HepG2 (cell line): ENCODE measurements at regions not wholly inside any gene's neighbourhood (a gene's known extent, or its start where the extent isn't known, plus 50 kb on each side); places are given as distances from the start of the nearest gene placed in this dataset.
"Not testable (repeated sequence)": the region's sequence is repeated elsewhere in the genome, so short reads cannot be mapped to it uniquely, and the experiment has no call there.

ENCODE experiments used
- ATAC-seq: fragments of 200-7000 bp; cut with Tn5 transposase; 3 replicates; pipeline ENCODE4 v1.9.1; 2020; ENCODE audit warnings: mild to moderate bottlenecking, moderate library complexity
- BruUV-seq: library from RNA; stranded (reverse); fragments of 400-500 nt; replicated peaks from 2 replicates; lab custom pipeline; 2021; lab: Mats Ljungman, UMichigan
- CTCF ChIA-PET: fragments of 300-600 bp; formaldehyde crosslinking; extraction: SDS; loops from one replicate; lab custom pipeline; 2021; ENCODE audit warnings: low total read pairs, inconsistent platforms, low intra/inter-chr PET ratio; lab: Yijun Ruan, JAX
- POLR2A ChIA-PET: fragments of 350-600 bp; sonication (Branson Sonifier 250); formaldehyde crosslinking; loops from one replicate; lab custom pipeline; 2020; ENCODE audit warnings: antibody characterized with exemption, inconsistent platforms; lab: Yijun Ruan, JAX
- DNase-seq: peaks from one replicate; pipeline ENCODE4 v3.0.0-alpha.2; 2015; ENCODE audit warnings: low spot score
- FAIRE-seq: peaks from 3 replicates; lab custom pipeline; 2011; peaks lifted over from hg19 to GRCh38; lab: Jason Lieb, UNC
- H2AFZ ChIP-seq: one replicate; pipeline ENCODE4 v1.6.1; 2011; ENCODE audit warnings: low read length, inconsistent platforms
- H3K27ac ChIP-seq: fragments of 300-600 bp; 3 replicates; pipeline ENCODE4 v1.8.0; 2011; ENCODE audit warnings: mixed run types, mild to moderate bottlenecking, mixed read lengths, low read length, inconsistent platforms; ENCODE audit not compliant: insufficient read depth; ENCODE audit errors: extremely low read length
- H3K27me3 ChIP-seq, 2 experiments: fragments of 200-600 bp in 1 of 2; 2 replicates in 1 of 2; 3 replicates in 1 of 2; pipeline versions ENCODE4 v1.6.0 to v1.8.0; 2011; ENCODE audit warnings: low read length in 2 of 2, mild to moderate bottlenecking in 2 of 2, moderate library complexity in 2 of 2, inconsistent platforms in 1 of 2; ENCODE audit not compliant: insufficient read depth in 2 of 2, control insufficient read depth in 1 of 2
- H3K36me3 ChIP-seq, 2 experiments: fragments of 200-600 bp in 1 of 2; replicated peaks in 1 of 2; 2 replicates in 1 of 2; 3 replicates in 1 of 2; pipeline versions ENCODE4 v1.5.1 to v1.8.0; 2011; ENCODE audit warnings: low read length in 2 of 2, inconsistent platforms in 1 of 2; ENCODE audit not compliant: insufficient read depth in 2 of 2, control insufficient read depth in 1 of 2
- H3K4me1 ChIP-seq: 2 replicates; pipeline ENCODE4 v1.5.1; 2012; ENCODE audit warnings: low read length, inconsistent platforms; ENCODE audit not compliant: insufficient read depth
- H3K4me2 ChIP-seq: 2 replicates; pipeline ENCODE4 v1.6.0; 2011; ENCODE audit warnings: low read depth, low read length, inconsistent platforms
- H3K4me3 ChIP-seq, 3 experiments: fragments of 200-600 bp in 1 of 3; sonication (generic), shearing (Covaris generic) in 1 of 3; replicated peaks in 1 of 3; 2 replicates each; pipeline ENCODE4 v1.5.1; 2011 to 2016; ENCODE audit warnings: low read length in 3 of 3, inconsistent platforms in 2 of 3, low read depth in 2 of 3, mild to moderate bottlenecking in 2 of 3, control low read depth in 1 of 3, mixed read lengths in 1 of 3; ENCODE audit not compliant: insufficient read depth in 1 of 3
- H3K79me2 ChIP-seq: one replicate; pipeline ENCODE4 v1.6.1; 2011; ENCODE audit warnings: low read length, inconsistent platforms; ENCODE audit not compliant: insufficient read depth
- H3K9ac ChIP-seq: 2 replicates; pipeline ENCODE4 v1.6.0; 2011; ENCODE audit warnings: mild to moderate bottlenecking, low read depth, low read length, inconsistent platforms; ENCODE audit not compliant: insufficient read depth
- H3K9me3 ChIP-seq: 2 replicates; pipeline ENCODE4 v1.5.1; 2012; ENCODE audit warnings: mild to moderate bottlenecking, low read length
- H4K20me1 ChIP-seq: 2 replicates; pipeline ENCODE4 v1.6.0; 2011; ENCODE audit warnings: inconsistent platforms, mild to moderate bottlenecking, low read length, moderate library complexity; ENCODE audit not compliant: insufficient read depth
- HIVEP1 ChIP-seq: sonication (generic); formaldehyde crosslinking; IDR thresholded peaks from 2 replicates; pipeline ENCODE4 v1.4.0; 2020; ENCODE audit warnings: mild to moderate bottlenecking, missing genetic modification reagents
- HOXA3 ChIP-seq: sonication (generic); formaldehyde crosslinking; IDR thresholded peaks from 2 replicates; pipeline ENCODE4 v1.5.0; 2020; ENCODE audit warnings: missing genetic modification reagents
- IRX3 ChIP-seq: sonication (generic); formaldehyde crosslinking; IDR thresholded peaks from 2 replicates; pipeline ENCODE4 v1.8.1; 2023; ENCODE audit warnings: mild to moderate bottlenecking, low read depth, missing genetic modification reagents, borderline replicate concordance
- MAFG ChIP-seq: sonication (generic); formaldehyde crosslinking; IDR thresholded peaks from 2 replicates; pipeline ENCODE4 v1.5.1; 2020; ENCODE audit warnings: mild to moderate bottlenecking, missing genetic modification reagents
- MIER2 ChIP-seq: IDR thresholded peaks from 2 replicates; pipeline ENCODE4 v1.6.1; 2016; ENCODE audit warnings: missing biosample characterization, missing genetic modification reagents
- NAIF1 ChIP-seq: sonication (generic); formaldehyde crosslinking; IDR thresholded peaks from 2 replicates; pipeline ENCODE4 v1.5.0; 2020; ENCODE audit warnings: mild to moderate bottlenecking, missing genetic modification reagents, borderline replicate concordance
- NFE2L1 ChIP-seq: sonication (generic); formaldehyde crosslinking; IDR thresholded peaks from 2 replicates; pipeline ENCODE4 v1.4.0; 2020; ENCODE audit warnings: missing genetic modification reagents, mild to moderate bottlenecking, borderline replicate concordance
- RBFOX2 ChIP-seq: fragments of 200-400 bp; formaldehyde crosslinking; IDR thresholded peaks from 2 replicates; pipeline ENCODE4 v1.6.1; 2017; ENCODE audit warnings: low read depth, mild to moderate bottlenecking, low read length
- REPIN1 ChIP-seq: sonication (generic); formaldehyde crosslinking; IDR thresholded peaks from 2 replicates; pipeline ENCODE4 v1.8.0; 2022; ENCODE audit warnings: missing genetic modification reagents, low read depth, mild to moderate bottlenecking, borderline replicate concordance
- ZFP82 ChIP-seq: sonication (generic); formaldehyde crosslinking; IDR thresholded peaks from 2 replicates; pipeline ENCODE4 v1.5.1; 2020; ENCODE audit warnings: mild to moderate bottlenecking, missing genetic modification reagents, borderline replicate concordance
- ZFY ChIP-seq: sonication (generic); formaldehyde crosslinking; IDR thresholded peaks from 2 replicates; pipeline ENCODE4 v1.4.0; 2020; ENCODE audit warnings: missing genetic modification reagents
- ZNF30 ChIP-seq: sonication (generic); formaldehyde crosslinking; IDR thresholded peaks from 2 replicates; pipeline ENCODE4 v1.5.0; 2020; ENCODE audit warnings: mild to moderate bottlenecking, missing genetic modification reagents
- ZNF605 ChIP-seq: sonication (generic); formaldehyde crosslinking; IDR thresholded peaks from 2 replicates; pipeline ENCODE4 v1.8.0; 2022; ENCODE audit warnings: mild to moderate bottlenecking, missing genetic modification reagents
- ZNF607 ChIP-seq: sonication (generic); formaldehyde crosslinking; IDR thresholded peaks from 2 replicates; pipeline ENCODE4 v1.5.1; 2020; ENCODE audit warnings: missing genetic modification reagents, mild to moderate bottlenecking, borderline replicate concordance
- ZNF772 ChIP-seq: sonication (generic); formaldehyde crosslinking; IDR thresholded peaks from 2 replicates; pipeline ENCODE4 v1.5.0; 2020; ENCODE audit warnings: mild to moderate bottlenecking, missing genetic modification reagents
- WGBS: methylation state at CpG from one replicate; pipeline ENCODE4 v1.1.6; 2017; ENCODE audit warnings: low lambda C conversion rate; 5-methylcytosine and 5-hydroxymethylcytosine counted together
- in situ Hi-C: cut with HindIII; loops from 2 replicates; pipeline ENCODE4 v1.10.0; 2017; ENCODE audit warnings: low pct_unique_long_range_greater_than_20kb; ENCODE audit not compliant: extremely low pct_ligation_motif_present
- intact Hi-C: fragments of 100-400 bp; cut with micrococcal nuclease; formaldehyde crosslinking; loops from one replicate; pipeline ENCODE4 v1.10.0; 2022; ENCODE audit not compliant: unreplicated experiment
- TF ChIP-seq, protein P1 (sequence below): sonication (generic); formaldehyde crosslinking; conservative IDR thresholded peaks from 2 replicates; pipeline ENCODE4 v1.4.0; 2020; ENCODE audit warnings: missing genetic modification reagents
- TF ChIP-seq, protein P2 (sequence below): sonication (generic); formaldehyde crosslinking; conservative IDR thresholded peaks from 2 replicates; pipeline ENCODE4 v1.8.0; 2022; ENCODE audit warnings: missing genetic modification reagents

DNA sequence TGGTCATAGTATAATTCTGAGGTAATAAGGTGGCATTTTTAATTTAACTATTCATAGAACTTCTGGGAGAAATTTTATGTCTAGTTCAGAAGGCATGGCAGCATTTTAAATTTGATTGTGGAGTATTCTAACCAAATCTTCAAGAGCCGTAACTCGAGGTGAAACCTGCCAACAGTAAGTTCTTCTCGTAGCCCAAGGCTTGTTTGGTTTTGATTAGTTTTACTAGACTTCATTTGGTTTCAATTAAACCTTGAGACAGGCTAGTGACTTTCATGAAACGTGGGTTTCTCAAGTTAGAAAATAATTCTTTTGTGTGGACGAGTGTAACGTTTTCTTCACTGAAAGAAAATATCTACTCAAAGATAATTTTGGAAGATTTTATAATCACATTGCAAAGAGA lies 395.5 kb downstream of the USP25 start:
- no TSS peak for BruUV-seq
- in situ Hi-C loops, result no loop called here
- Histone ChIP-seq H3K4me1 (no peaks in the 10 kb centered on the region), H2AFZ (no peak overlapping the region), H4K20me1 (no peaks in the 10 kb centered on the region), H3K79me2 (no peaks in the 10 kb centered on the region), H3K36me3 (no peaks in the 10 kb centered on the region), H3K4me3 (no peak overlapping the region), H3K27ac (no peak overlapping the region), H3K9me3 (no peaks in the 10 kb centered on the region), H3K4me2 (no peak overlapping the region), H3K27me3 (no peaks in the 10 kb centered on the region), H3K9ac (no peak overlapping the region)
- 18% methylated on average over 6 of the region's 6 CpGs for WGBS
- TF ChIP-seq HOXA3 (CRISPR knock-in tag) (no peak), MIER2 (no peak), ZNF772 (CRISPR knock-in tag) (no peak), HIVEP1 (CRISPR knock-in tag) (no peak), IRX3 (CRISPR knock-in tag) (no peak), REPIN1 (CRISPR knock-in tag) (no peak), ZNF605 (CRISPR knock-in tag) (no peak), ZFY (CRISPR knock-in tag) (no peak), ZNF607 (CRISPR knock-in tag) (no peak), ZNF30 (CRISPR knock-in tag) (no peak), ZFP82 (no peak), NAIF1 (no peak), MAFG (CRISPR knock-in tag) (no peak), RBFOX2 (no peak), NFE2L1 (CRISPR knock-in tag) (no peak)
- TF ChIP-seq, protein P1, sequence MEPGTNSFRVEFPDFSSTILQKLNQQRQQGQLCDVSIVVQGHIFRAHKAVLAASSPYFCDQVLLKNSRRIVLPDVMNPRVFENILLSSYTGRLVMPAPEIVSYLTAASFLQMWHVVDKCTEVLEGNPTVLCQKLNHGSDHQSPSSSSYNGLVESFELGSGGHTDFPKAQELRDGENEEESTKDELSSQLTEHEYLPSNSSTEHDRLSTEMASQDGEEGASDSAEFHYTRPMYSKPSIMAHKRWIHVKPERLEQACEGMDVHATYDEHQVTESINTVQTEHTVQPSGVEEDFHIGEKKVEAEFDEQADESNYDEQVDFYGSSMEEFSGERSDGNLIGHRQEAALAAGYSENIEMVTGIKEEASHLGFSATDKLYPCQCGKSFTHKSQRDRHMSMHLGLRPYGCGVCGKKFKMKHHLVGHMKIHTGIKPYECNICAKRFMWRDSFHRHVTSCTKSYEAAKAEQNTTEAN (CRISPR knock-in tag), result no peak
- TF ChIP-seq, protein P2, sequence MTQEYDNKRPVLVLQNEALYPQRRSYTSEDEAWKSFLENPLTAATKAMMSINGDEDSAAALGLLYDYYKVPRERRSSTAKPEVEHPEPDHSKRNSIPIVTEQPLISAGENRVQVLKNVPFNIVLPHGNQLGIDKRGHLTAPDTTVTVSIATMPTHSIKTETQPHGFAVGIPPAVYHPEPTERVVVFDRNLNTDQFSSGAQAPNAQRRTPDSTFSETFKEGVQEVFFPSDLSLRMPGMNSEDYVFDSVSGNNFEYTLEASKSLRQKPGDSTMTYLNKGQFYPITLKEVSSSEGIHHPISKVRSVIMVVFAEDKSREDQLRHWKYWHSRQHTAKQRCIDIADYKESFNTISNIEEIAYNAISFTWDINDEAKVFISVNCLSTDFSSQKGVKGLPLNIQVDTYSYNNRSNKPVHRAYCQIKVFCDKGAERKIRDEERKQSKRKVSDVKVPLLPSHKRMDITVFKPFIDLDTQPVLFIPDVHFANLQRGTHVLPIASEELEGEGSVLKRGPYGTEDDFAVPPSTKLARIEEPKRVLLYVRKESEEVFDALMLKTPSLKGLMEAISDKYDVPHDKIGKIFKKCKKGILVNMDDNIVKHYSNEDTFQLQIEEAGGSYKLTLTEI (CRISPR knock-in tag), result no peak
- intact Hi-C loops, result no loop called here
- ChIA-PET POLR2A (no interaction called here), CTCF (no interaction called here)
- FAIRE-seq, result no peak
- ATAC-seq, result no peak
- DNase-seq, result no peak

DNA sequence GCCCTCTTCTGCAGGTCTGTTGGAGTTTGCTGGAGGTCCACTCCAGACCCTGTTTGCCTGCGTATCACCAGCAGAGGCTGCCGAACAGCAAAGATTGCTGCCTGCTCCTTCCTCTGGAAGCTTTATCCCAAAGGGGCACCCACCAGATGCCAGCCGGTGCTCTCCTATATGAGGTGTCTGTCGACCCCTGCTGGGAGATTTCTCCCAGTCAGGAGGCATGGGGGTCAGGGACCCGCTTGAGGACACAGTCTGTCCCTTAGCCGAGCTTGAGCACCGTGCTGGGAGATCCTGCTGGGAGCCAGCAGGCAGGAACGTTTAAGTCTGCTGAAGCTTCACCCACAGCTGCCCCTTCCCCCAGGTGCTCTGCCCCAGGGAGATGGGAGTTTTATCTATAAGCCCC lies 402.7 kb downstream of the USP25 start:
- ATAC-seq, H3K9ac ChIP-seq, H3K4me3 ChIP-seq, DNase-seq, CTCF ChIA-PET, H3K27ac ChIP-seq, intact Hi-C loops, H3K9me3 ChIP-seq, H3K4me2 ChIP-seq, H4K20me1 ChIP-seq, POLR2A ChIA-PET, in situ Hi-C loops, BruUV-seq, FAIRE-seq, H3K27me3 ChIP-seq, H3K4me1 ChIP-seq, H2AFZ ChIP-seq, H3K79me2 ChIP-seq, H3K36me3 ChIP-seq: not testable (repeated sequence)
- 40% methylated on average over 2 of the region's 8 CpGs for WGBS
